Fibroblast of skin of scalp (primary cell): ENCODE measurements at regions not wholly inside any gene's neighbourhood (a gene's known extent, or its start where the extent isn't known, plus 50 kb on each side); places are given as distances from the start of the nearest gene placed in this dataset.

Experiments
- DNase-seq: peaks from one replicate; pipeline ENCODE4 v3.0.0-alpha.2; 2013

- no peak for DNase-seq
These were observed 131.8 kb upstream of the HS6ST1 start for GRCh38 chr2:128450211-128451024.

- no peak for DNase-seq
These were observed 132.7 kb upstream of the HS6ST1 start for GRCh38 chr2:128451084-128452023.

GRCh38 chr2:128452024-128452411, 133.3 kb upstream of the HS6ST1 start:
- DNase-seq: no peak

GRCh38 chr2:128452536-128453530, 134.2 kb upstream of the HS6ST1 start:
- DNase-seq: no peak

GRCh38 chr2:128454980-128455720, 136.5 kb upstream of the HS6ST1 start:
- DNase-seq: no peak

GRCh38 chr2:128455721-128456050, 137.0 kb upstream of the HS6ST1 start:
- DNase-seq: no peak

- no peak for DNase-seq
These were observed 137.6 kb upstream of the HS6ST1 start for GRCh38 chr2:128456281-128456680.

GRCh38 chr2:128457006-128457604, 138.4 kb upstream of the HS6ST1 start:
- no peak for DNase-seq

GRCh38 chr2:128457716-128458115, 139.0 kb upstream of the HS6ST1 start:
- DNase-seq: no peak

GRCh38 chr2:128458505-128458904, 139.8 kb upstream of the HS6ST1 start:
- no peak for DNase-seq

- DNase-seq: no peak
These were observed 145.8 kb upstream of the HS6ST1 start for GRCh38 chr2:128464456-128464855.

GRCh38 chr2:128465246-128466170, 146.8 kb upstream of the HS6ST1 start:
- DNase-seq: no peak

GRCh38 chr2:128466376-128466775, 147.7 kb upstream of the HS6ST1 start:
- DNase-seq: no peak

- DNase-seq: no peak
These were observed 148.1 kb upstream of the HS6ST1 start for GRCh38 chr2:128466776-128467175.

- DNase-seq: no peak
These were observed 148.8 kb upstream of the HS6ST1 start for GRCh38 chr2:128467321-128467969.

- DNase-seq: no peak
These were observed 149.7 kb upstream of the HS6ST1 start for GRCh38 chr2:128468186-128468920.

GRCh38 chr2:128469203-128469602, 150.5 kb upstream of the HS6ST1 start:
- DNase-seq: no peak

- no peak for DNase-seq
These were observed 151.2 kb upstream of the HS6ST1 start for GRCh38 chr2:128469875-128470274.

GRCh38 chr2:128472789-128473174, 154.1 kb upstream of the HS6ST1 start:
- no peak for DNase-seq
